Epithelial cell of esophagus (primary cell): ENCODE measurements at regions not wholly inside any gene's neighbourhood (a gene's known extent, or its start where the extent isn't known, plus 50 kb on each side); places are given as distances from the start of the nearest gene placed in this dataset.
A peak's percentile ranks its signal among the peaks of the same experiment; 100 is the strongest.

Experiments
- DNase-seq: peaks from one replicate; pipeline ENCODE4 v3.0.0; 2010; ENCODE audit warnings: low read depth
- H3K4me3 ChIP-seq: 2 replicates; pipeline ENCODE4 v1.5.1; 2011; ENCODE audit warnings: mild to moderate bottlenecking, low read length, control low read depth
- TF ChIP-seq, protein P1 (sequence below): IDR thresholded peaks from 2 replicates; pipeline ENCODE4 v1.5.1; 2011; ENCODE audit warnings: low read depth, mild to moderate bottlenecking, low read length, control low read depth, inconsistent platforms; ENCODE audit not compliant: insufficient read depth; ENCODE audit errors: missing control alignments

DNA sequence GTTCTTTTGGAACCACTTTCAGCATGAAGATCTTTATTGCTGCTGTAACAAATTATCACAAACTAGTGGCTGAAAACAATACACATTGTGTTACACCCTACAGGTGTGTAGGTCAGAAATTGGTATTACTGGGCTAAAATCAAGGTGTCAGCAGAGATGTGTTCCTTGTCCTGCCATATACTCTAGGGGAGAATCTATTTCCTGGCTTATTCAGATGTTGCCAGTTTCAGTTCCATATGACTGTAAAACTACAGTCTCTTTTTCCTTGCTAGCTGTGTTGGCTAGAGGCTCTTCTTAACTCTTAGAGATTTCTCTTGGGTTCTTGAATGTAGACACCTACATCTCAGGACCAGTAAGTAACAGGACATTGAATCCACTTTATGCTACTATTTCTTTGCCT, 215.6 kb upstream of the PPFIA2 start:
- H3K4me3 ChIP-seq, result no peak overlapping the region
- DNase-seq, result no peak
- TF ChIP-seq, protein P1, sequence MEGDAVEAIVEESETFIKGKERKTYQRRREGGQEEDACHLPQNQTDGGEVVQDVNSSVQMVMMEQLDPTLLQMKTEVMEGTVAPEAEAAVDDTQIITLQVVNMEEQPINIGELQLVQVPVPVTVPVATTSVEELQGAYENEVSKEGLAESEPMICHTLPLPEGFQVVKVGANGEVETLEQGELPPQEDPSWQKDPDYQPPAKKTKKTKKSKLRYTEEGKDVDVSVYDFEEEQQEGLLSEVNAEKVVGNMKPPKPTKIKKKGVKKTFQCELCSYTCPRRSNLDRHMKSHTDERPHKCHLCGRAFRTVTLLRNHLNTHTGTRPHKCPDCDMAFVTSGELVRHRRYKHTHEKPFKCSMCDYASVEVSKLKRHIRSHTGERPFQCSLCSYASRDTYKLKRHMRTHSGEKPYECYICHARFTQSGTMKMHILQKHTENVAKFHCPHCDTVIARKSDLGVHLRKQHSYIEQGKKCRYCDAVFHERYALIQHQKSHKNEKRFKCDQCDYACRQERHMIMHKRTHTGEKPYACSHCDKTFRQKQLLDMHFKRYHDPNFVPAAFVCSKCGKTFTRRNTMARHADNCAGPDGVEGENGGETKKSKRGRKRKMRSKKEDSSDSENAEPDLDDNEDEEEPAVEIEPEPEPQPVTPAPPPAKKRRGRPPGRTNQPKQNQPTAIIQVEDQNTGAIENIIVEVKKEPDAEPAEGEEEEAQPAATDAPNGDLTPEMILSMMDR, result no peak

DNA sequence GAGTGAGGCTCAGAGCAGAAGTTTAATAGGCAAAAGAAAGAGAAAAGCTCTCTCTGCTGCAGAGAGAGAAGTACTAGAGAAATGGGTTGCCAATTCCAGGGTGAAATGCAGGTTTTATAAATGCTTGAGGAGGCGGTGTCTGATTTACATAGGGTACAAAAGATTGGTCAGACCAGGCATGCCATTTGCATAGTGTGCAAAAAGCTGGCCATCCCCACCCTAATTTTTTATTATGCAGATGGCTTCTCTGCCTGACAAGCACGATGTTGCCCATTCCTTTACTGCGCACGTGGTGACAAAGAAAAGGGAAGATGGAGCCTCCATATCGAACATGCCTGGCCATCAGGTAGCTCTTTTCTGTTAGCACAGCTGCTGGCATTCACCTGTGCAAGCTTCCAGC, 209.3 kb upstream of the PPFIA2 start:
- DNase-seq, result no peak
- H3K4me3 ChIP-seq, result no peak overlapping the region
- TF ChIP-seq, protein P1, result no peak

DNA sequence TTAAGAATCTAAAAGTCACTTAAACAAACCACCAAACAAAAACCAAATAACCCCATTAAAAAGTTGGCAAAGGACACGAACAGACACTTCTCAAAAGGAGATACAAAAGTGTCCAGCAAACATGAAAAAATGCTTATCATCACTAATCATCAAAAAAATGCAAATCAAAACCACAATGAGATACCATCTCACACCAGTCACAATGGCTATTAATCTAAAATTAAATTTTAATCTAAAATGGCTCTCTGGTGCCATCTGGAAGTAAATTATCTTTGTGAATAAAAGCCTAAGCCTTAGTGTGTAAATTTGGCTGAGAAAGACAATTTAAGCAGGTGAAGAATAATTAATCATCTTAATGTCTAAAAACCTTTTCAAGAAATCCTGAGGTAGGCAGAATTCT, 204.5 kb upstream of the PPFIA2 start:
- TF ChIP-seq, protein P1, result no peak
- DNase-seq, result no peak
- H3K4me3 ChIP-seq, result no peak overlapping the region

DNA sequence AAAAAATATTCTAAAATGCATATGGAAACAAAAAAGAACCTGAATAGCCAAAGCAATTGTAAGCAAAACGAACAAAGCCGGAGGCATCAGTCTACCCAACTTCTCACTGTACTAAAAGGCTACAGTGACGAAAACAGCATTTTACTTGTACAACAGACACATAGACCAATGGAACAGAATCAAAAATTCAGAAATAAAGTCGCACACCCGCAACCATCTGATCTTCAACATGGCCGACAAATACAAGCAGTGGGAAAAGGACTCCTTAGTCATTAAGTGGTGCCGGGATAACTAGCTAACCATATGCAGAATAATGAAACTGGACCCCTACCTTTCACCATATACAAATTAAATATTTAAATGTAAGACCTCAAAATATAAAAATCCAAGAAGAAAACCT, 203.9 kb upstream of the PPFIA2 start:
- no peak for DNase-seq
- H3K4me3 ChIP-seq, result no peak overlapping the region
- TF ChIP-seq, protein P1, result no peak

DNA sequence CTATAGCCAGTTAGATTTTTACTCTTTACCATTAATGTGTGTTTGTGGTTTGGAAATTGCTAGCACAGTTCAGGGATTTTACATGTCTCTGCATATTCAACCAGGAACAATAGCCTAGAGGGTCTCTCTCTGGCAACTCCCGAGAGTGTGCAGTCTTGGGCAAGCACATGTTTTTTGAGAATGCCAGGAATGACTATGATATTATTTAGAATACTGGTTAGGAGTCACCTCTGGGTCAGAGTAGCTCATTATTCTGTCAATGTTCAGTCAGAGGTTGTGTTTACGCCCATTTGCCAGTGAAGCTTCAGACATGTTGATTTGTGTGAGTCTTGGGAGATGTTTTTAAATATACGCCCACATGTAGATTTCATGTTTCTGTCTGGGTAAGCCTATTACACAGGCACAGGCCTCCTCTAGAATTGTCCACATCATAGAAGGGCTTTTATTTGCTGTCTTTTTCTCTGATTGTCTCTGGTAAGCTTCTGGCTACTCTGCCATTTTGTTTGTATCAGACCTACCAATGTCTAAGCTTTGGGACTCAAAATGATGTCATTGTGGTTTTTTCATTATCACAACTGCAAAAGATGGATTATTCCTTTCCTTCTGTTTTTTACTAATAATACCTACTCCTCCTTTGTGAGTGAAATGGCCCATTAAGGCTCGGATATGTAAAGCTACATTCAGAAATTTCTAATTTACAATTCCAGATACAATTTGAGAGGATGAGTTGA, 203.1 kb upstream of the PPFIA2 start:
- no peak overlapping the region for H3K4me3 ChIP-seq
- peak; percentile 4 for DNase-seq
- TF ChIP-seq, protein P1, result no peak

DNA sequence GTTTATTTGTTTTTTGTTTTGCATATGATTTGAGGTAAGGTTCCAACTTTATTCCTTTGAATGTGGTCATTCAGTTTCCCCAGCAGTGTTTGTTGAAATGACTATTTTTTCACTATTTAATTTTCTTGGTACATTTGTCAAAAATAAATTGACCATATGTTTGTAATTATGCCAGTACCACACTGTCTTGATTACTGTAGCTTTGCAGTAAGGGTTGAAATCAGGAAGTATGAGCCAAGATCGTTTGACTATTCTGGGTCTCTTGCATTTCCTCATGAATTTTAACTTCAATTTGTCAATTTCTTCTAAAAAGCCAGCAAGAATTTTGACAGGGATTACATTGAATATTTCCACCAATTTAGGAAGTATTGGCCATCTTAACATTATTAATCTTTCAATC, 199.3 kb upstream of the PPFIA2 start:
- H3K4me3 ChIP-seq, result no peak overlapping the region
- no peak for DNase-seq
- TF ChIP-seq, protein P1, result no peak

DNA sequence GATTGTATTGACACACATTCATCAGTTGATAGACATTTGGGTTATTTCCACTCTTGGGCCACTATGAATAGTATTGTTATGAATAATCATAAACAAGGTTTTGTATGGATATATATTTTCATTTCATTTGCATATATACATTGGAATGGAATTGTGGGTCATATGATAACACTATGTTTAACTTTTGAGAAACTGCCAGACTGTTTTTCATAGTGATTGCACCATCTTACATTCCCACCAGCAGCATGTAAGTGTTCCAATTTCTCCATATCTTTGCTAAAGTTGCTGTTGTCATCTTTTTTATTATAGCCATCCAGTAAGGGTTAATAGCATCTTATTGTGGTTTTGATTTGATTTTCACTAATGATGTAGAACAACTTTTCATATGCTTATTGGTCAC, 198.5 kb upstream of the PPFIA2 start:
- TF ChIP-seq, protein P1, result no peak
- DNase-seq, result peak; percentile 30
- H3K4me3 ChIP-seq, result no peak overlapping the region
